HEK293 (cell line): ENCODE measurements at regions not wholly inside any gene's neighbourhood (a gene's known extent, or its start where the extent isn't known, plus 50 kb on each side); places are given as distances from the start of the nearest gene placed in this dataset.

ENCODE experiments used
- CTCF ChIA-PET: fragments of 350-600 bp; formaldehyde crosslinking; extraction: SDS; loops from one replicate; lab custom pipeline; 2021; ENCODE audit warnings: antibody characterized with exemption; lab: Yijun Ruan, JAX
- POLR2A ChIA-PET: fragments of 300-600 bp; formaldehyde crosslinking; extraction: SDS; loops from one replicate; lab custom pipeline; 2020; ENCODE audit warnings: antibody characterized with exemption, inconsistent platforms; lab: Yijun Ruan, JAX
- H3K27ac ChIP-seq: fragments of 200-500 bp; sonication (Bioruptor generic); 2 replicates; pipeline ENCODE4 v1.5.1; 2014; ENCODE audit warnings: low read depth, low read length, control low read depth, inconsistent platforms; ENCODE audit errors: extremely low read depth
- H3K36me3 ChIP-seq, 2 experiments: fragments of 200-500 bp in 1 of 2; sonication (Bioruptor generic) in 1 of 2; 1 replicate in 1 of 2; 2 replicates in 1 of 2; pipeline ENCODE4 v1.5.1; 2014 to 2017; ENCODE audit warnings: inconsistent platforms in 2 of 2, low read length in 2 of 2; ENCODE audit not compliant: control insufficient read depth in 2 of 2, insufficient read depth in 1 of 2
- H3K4me1 ChIP-seq: fragments of 200-500 bp; sonication (Bioruptor generic); 2 replicates; pipeline ENCODE4 v1.5.1; 2014; ENCODE audit warnings: mild to moderate bottlenecking, low read length, inconsistent platforms; ENCODE audit not compliant: control insufficient read depth, insufficient read depth
- H3K4me3 ChIP-seq: 2 replicates; pipeline ENCODE4 v1.5.1; 2011; ENCODE audit warnings: low read depth, mild to moderate bottlenecking, control low read depth, low read length, moderate library complexity
- H3K9me3 ChIP-seq: fragments of 200-500 bp; sonication (Bioruptor generic); 2 replicates; pipeline ENCODE4 v1.5.1; 2014; ENCODE audit warnings: low read depth, low read length, inconsistent platforms; ENCODE audit not compliant: control insufficient read depth, insufficient read depth
- BCL11A ChIP-seq: fragments of 450-650 bp; formaldehyde crosslinking; IDR thresholded peaks from 2 replicates; pipeline ENCODE4 v1.5.1; 2016; ENCODE audit warnings: low read depth, missing biosample characterization, missing genetic modification characterization
- CTCF ChIP-seq: fragments of 450-650 bp; formaldehyde crosslinking; IDR thresholded peaks from 2 replicates; pipeline ENCODE4 v1.5.1; 2016; ENCODE audit warnings: missing biosample characterization, missing genetic modification characterization
- HIC1 ChIP-seq: fragments of 450-650 bp; formaldehyde crosslinking; IDR thresholded peaks from 2 replicates; pipeline ENCODE4 v1.5.1; 2016; ENCODE audit warnings: missing biosample characterization, missing genetic modification characterization
- MEIS1 ChIP-seq: sonication (generic); formaldehyde crosslinking; IDR thresholded peaks from 2 replicates; pipeline ENCODE4 v1.8.1; 2022; ENCODE audit warnings: missing genetic modification reagents, mild to moderate bottlenecking, borderline replicate concordance
- OVOL3 ChIP-seq: fragments of 450-650 bp; formaldehyde crosslinking; IDR thresholded peaks from 2 replicates; pipeline ENCODE4 v1.5.1; 2016; ENCODE audit warnings: missing biosample characterization, missing genetic modification characterization
- ZBTB1 ChIP-seq: fragments of 450-650 bp; formaldehyde crosslinking; IDR thresholded peaks from 2 replicates; pipeline ENCODE4 v1.5.1; 2016; ENCODE audit warnings: missing biosample characterization, missing genetic modification characterization
- ZFP37 ChIP-seq: fragments of 450-650 bp; formaldehyde crosslinking; IDR thresholded peaks from 2 replicates; pipeline ENCODE4 v1.5.1; 2016; ENCODE audit warnings: missing biosample characterization, missing genetic modification characterization
- ZFP41 ChIP-seq: fragments of 450-650 bp; formaldehyde crosslinking; IDR thresholded peaks from 2 replicates; pipeline ENCODE4 v1.5.1; 2016; ENCODE audit warnings: missing biosample characterization, missing genetic modification characterization, borderline replicate concordance
- ZNF114 ChIP-seq: fragments of 450-650 bp; formaldehyde crosslinking; IDR thresholded peaks from 2 replicates; pipeline ENCODE4 v1.5.0; 2017; ENCODE audit warnings: missing biosample characterization, missing genetic modification characterization
- ZNF16 ChIP-seq: fragments of 450-650 bp; formaldehyde crosslinking; IDR thresholded peaks from 2 replicates; pipeline ENCODE4 v1.5.1; 2016; ENCODE audit warnings: low read depth, missing biosample characterization, missing genetic modification characterization
- ZNF174 ChIP-seq: fragments of 450-650 bp; formaldehyde crosslinking; IDR thresholded peaks from 2 replicates; pipeline ENCODE4 v1.5.0; 2017; ENCODE audit warnings: missing biosample characterization, mild to moderate bottlenecking, missing genetic modification characterization
- ZNF239 ChIP-seq: fragments of 450-650 bp; formaldehyde crosslinking; IDR thresholded peaks from 2 replicates; pipeline ENCODE4 v1.5.1; 2016; ENCODE audit warnings: missing biosample characterization, missing genetic modification characterization
- ZNF366 ChIP-seq: fragments of 450-650 bp; formaldehyde crosslinking; conservative IDR thresholded peaks from 2 replicates; pipeline ENCODE4 v1.5.1; 2016; ENCODE audit warnings: missing biosample characterization, missing genetic modification characterization
- ZNF423 ChIP-seq: fragments of 450-650 bp; formaldehyde crosslinking; IDR thresholded peaks from 2 replicates; pipeline ENCODE4 v1.5.1; 2016; ENCODE audit warnings: missing biosample characterization, missing genetic modification characterization
- ZNF48 ChIP-seq: fragments of 450-650 bp; formaldehyde crosslinking; IDR thresholded peaks from 2 replicates; pipeline ENCODE4 v1.5.1; 2016; ENCODE audit warnings: missing biosample characterization, missing genetic modification characterization
- ZNF518A ChIP-seq: fragments of 450-650 bp; formaldehyde crosslinking; conservative IDR thresholded peaks from 2 replicates; pipeline ENCODE4 v1.5.1; 2016; ENCODE audit warnings: low read depth, missing biosample characterization, missing genetic modification characterization
- ZNF529 ChIP-seq: fragments of 450-650 bp; formaldehyde crosslinking; IDR thresholded peaks from 2 replicates; pipeline ENCODE4 v1.5.1; 2017; ENCODE audit warnings: missing genetic modification characterization, missing biosample characterization; ENCODE audit not compliant: insufficient replicate concordance
- ZNF555 ChIP-seq: fragments of 450-650 bp; formaldehyde crosslinking; conservative IDR thresholded peaks from 2 replicates; pipeline ENCODE4 v1.5.1; 2017; ENCODE audit warnings: missing biosample characterization, mild to moderate bottlenecking, missing genetic modification characterization, inconsistent platforms
- ZNF585B ChIP-seq: fragments of 450-650 bp; formaldehyde crosslinking; IDR thresholded peaks from 2 replicates; pipeline ENCODE4 v1.5.1; 2016; ENCODE audit warnings: missing biosample characterization, missing genetic modification characterization
- ZNF621 ChIP-seq: fragments of 450-650 bp; formaldehyde crosslinking; IDR thresholded peaks from 2 replicates; pipeline ENCODE4 v1.5.1; 2017; ENCODE audit warnings: missing biosample characterization, missing genetic modification characterization
- ZNF776 ChIP-seq: fragments of 450-650 bp; formaldehyde crosslinking; IDR thresholded peaks from 2 replicates; pipeline ENCODE4 v1.5.0; 2017; ENCODE audit warnings: missing biosample characterization, missing genetic modification characterization, borderline replicate concordance
- ZSCAN23 ChIP-seq: fragments of 450-650 bp; formaldehyde crosslinking; IDR thresholded peaks from 2 replicates; pipeline ENCODE4 v1.5.1; 2016; ENCODE audit warnings: missing biosample characterization, missing genetic modification characterization
- ZXDB ChIP-seq: fragments of 450-650 bp; formaldehyde crosslinking; IDR thresholded peaks from 2 replicates; pipeline ENCODE4 v1.5.1; 2016; ENCODE audit warnings: missing biosample characterization, missing genetic modification characterization

GRCh38 chr7:16035392-16035791, 348.9 kb upstream of the MEOX2 start:
- no peak for TF ChIP-seq OVOL3
- TF ChIP-seq ZNF174 (tag by site-specific recombination), result no peak
- no peak for TF ChIP-seq ZNF621 (tag by site-specific recombination)
- no peak for TF ChIP-seq ZFP37 (tag by site-specific recombination)
- no peak for TF ChIP-seq ZXDB (tag by site-specific recombination)
- no peak for TF ChIP-seq ZNF518A
- TF ChIP-seq CTCF, result no peak
- TF ChIP-seq ZSCAN23 (tag by site-specific recombination), result no peak
- TF ChIP-seq BCL11A (tag by site-specific recombination), result no peak
- TF ChIP-seq ZNF239 (tag by site-specific recombination), result no peak
- no peak for TF ChIP-seq ZNF366
- TF ChIP-seq ZNF529 (tag by site-specific recombination), result no peak
- TF ChIP-seq ZNF776 (tag by site-specific recombination), result no peak
- TF ChIP-seq ZNF585B, result no peak
- ChIA-PET CTCF (no interaction called here), POLR2A (no interaction called here)
- Histone ChIP-seq H3K36me3 (no peaks in the 10 kb centered on the region), H3K9me3 (no peaks in the 10 kb centered on the region), H3K27ac (no peak overlapping the region), H3K4me3 (no peak overlapping the region), H3K4me1 (no peaks in the 10 kb centered on the region)

- Histone ChIP-seq H3K36me3 (no peaks in the 10 kb centered on the region), H3K4me3 (no peak overlapping the region), H3K4me1 (no peaks in the 10 kb centered on the region), H3K27ac (no peak overlapping the region), H3K9me3 (no peaks in the 10 kb centered on the region)
- ChIA-PET POLR2A (no interaction called here), CTCF (no interaction called here)
- TF ChIP-seq ZNF114 (tag by site-specific recombination), result no peak
- no peak for TF ChIP-seq ZNF518A
- TF ChIP-seq ZBTB1 (tag by site-specific recombination), result no peak
- TF ChIP-seq ZFP41 (tag by site-specific recombination), result no peak
- TF ChIP-seq ZNF48 (tag by site-specific recombination), result no peak
- no peak for TF ChIP-seq MEIS1 (CRISPR knock-in tag)
- no peak for TF ChIP-seq ZXDB (tag by site-specific recombination)
- no peak for TF ChIP-seq HIC1
- no peak for TF ChIP-seq ZNF16
- TF ChIP-seq ZNF555, result no peak
- TF ChIP-seq ZNF423 (tag by site-specific recombination), result no peak
Observed at GRCh38 chr7:16034866-16035265, 348.4 kb upstream of the MEOX2 start.
